ENCODE measurements at regions not wholly inside any gene's neighbourhood (a gene's known extent, or its start where the extent isn't known, plus 50 kb on each side); places are given as distances from the start of the nearest gene placed in this dataset.

GRCh38 chr15:96234109-96234892, 96.2 kb upstream of the NR2F2 start:
- TF ChIP-seq, protein P1, sequence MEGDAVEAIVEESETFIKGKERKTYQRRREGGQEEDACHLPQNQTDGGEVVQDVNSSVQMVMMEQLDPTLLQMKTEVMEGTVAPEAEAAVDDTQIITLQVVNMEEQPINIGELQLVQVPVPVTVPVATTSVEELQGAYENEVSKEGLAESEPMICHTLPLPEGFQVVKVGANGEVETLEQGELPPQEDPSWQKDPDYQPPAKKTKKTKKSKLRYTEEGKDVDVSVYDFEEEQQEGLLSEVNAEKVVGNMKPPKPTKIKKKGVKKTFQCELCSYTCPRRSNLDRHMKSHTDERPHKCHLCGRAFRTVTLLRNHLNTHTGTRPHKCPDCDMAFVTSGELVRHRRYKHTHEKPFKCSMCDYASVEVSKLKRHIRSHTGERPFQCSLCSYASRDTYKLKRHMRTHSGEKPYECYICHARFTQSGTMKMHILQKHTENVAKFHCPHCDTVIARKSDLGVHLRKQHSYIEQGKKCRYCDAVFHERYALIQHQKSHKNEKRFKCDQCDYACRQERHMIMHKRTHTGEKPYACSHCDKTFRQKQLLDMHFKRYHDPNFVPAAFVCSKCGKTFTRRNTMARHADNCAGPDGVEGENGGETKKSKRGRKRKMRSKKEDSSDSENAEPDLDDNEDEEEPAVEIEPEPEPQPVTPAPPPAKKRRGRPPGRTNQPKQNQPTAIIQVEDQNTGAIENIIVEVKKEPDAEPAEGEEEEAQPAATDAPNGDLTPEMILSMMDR (IDR thresholded peaks at IDR 0.05): no peak
- no peak for TF ChIP-seq POLR2A (IDR thresholded peaks at IDR 0.05)
- TF ChIP-seq POLR2AphosphoS5 (IDR thresholded peaks at IDR 0.05): no peak
